B cell (primary cell): ENCODE measurements at regions not wholly inside any gene's neighbourhood (a gene's known extent, or its start where the extent isn't known, plus 50 kb on each side); places are given as distances from the start of the nearest gene placed in this dataset.

Experiments
- ATAC-seq: fragments of 200-7000 bp; cut with Tn5 transposase; one replicate; pipeline ENCODE4 v1.10.0; 2021; ENCODE audit warnings: low read depth, mild to moderate bottlenecking, moderate number of reproducible peaks, moderate library complexity
- CTCF ChIA-PET: fragments of 350-600 bp; sonication (Branson Sonifier 250); formaldehyde crosslinking; loops from one replicate; lab custom pipeline; 2021; ENCODE audit warnings: antibody characterized with exemption, inconsistent platforms; lab: Charles Lee
- POLR2A ChIA-PET: fragments of 350-600 bp; sonication (Branson Sonifier 250); formaldehyde crosslinking; loops from one replicate; lab custom pipeline; 2021; ENCODE audit warnings: antibody characterized with exemption; lab: Charles Lee
- DNase-seq: peaks from one replicate; pipeline ENCODE4 v3.0.0; 2013
- H2AFZ ChIP-seq: 2 replicates; pipeline ENCODE4 v1.6.1; 2012; ENCODE audit warnings: mild to moderate bottlenecking, low read depth, low read length; ENCODE audit not compliant: insufficient read depth, poor library complexity, severe bottlenecking
- H3K27ac ChIP-seq, 2 donors: 1 replicate in 1 of 2; 2 replicates in 1 of 2; pipeline ENCODE4 v1.5.1; 2012 to 2013; ENCODE audit warnings: low read length in 2 of 2, mild to moderate bottlenecking in 2 of 2, moderate library complexity in 1 of 2
- H3K27me3 ChIP-seq, 4 experiments: fragments of 200-600 bp in 1 of 4; sonication (generic) in 1 of 4; replicated peaks in 1 of 4; 1 replicate in 2 of 4; 2 replicates in 2 of 4; pipeline versions ENCODE4 v1.6.1 to v1.7.0; 2013 to 2016; ENCODE audit warnings: low read length in 3 of 4, mild to moderate bottlenecking in 2 of 4, mixed read lengths in 1 of 4, moderate library complexity in 1 of 4; ENCODE audit not compliant: insufficient read depth in 4 of 4, control insufficient read depth in 3 of 4; ENCODE audit errors: control extremely low read depth in 1 of 4
- H3K36me3 ChIP-seq, 2 experiments: replicated peaks in 1 of 2; 1 replicate in 1 of 2; 2 replicates in 1 of 2; pipeline versions ENCODE4 v1.6.1 to v1.7.1; 2013; ENCODE audit warnings: low read length in 1 of 2; ENCODE audit not compliant: insufficient read depth in 2 of 2, control insufficient read depth in 1 of 2; ENCODE audit errors: control extremely low read depth in 1 of 2, extremely low read depth in 1 of 2
- H3K4me1 ChIP-seq, 2 donors: fragments of 200-600 bp in 1 of 2; sonication (generic) in 1 of 2; 1 replicate in 1 of 2; 2 replicates in 1 of 2; pipeline versions ENCODE4 v1.5.1 to v1.6.1; 2013 to 2017; ENCODE audit warnings: low read length in 2 of 2; ENCODE audit not compliant: control insufficient read depth in 2 of 2, insufficient read depth in 2 of 2
- H3K4me2 ChIP-seq: replicated peaks from 2 replicates; pipeline ENCODE3; 2012; ENCODE audit warnings: mild to moderate bottlenecking, low read depth, low read length; ENCODE audit not compliant: poor library complexity, severe bottlenecking
- H3K4me3 ChIP-seq, 5 experiments: fragments of 200-600 bp in 1 of 5; sonication (generic) in 1 of 5; 1 replicate in 3 of 5; 2 replicates in 2 of 5; pipeline versions ENCODE4 v1.5.1 to v1.7.0; 2011 to 2016; ENCODE audit warnings: low read length in 4 of 5, mild to moderate bottlenecking in 4 of 5, low read depth in 2 of 5, control low read depth in 1 of 5, moderate library complexity in 1 of 5; ENCODE audit not compliant: insufficient read depth in 1 of 5; ENCODE audit errors: control extremely low read depth in 1 of 5, extremely low read depth in 1 of 5
- H3K79me2 ChIP-seq: fragments of 200-600 bp; sonication (generic); one replicate; pipeline ENCODE4 v1.6.0; 2016; ENCODE audit warnings: low read length; ENCODE audit not compliant: control insufficient read depth, insufficient read depth
- H3K9ac ChIP-seq: fragments of 200-600 bp; sonication (generic); 2 replicates; pipeline ENCODE4 v1.6.1; 2017; ENCODE audit warnings: mild to moderate bottlenecking, low read length, moderate library complexity
- H3K9me3 ChIP-seq, 3 donors: one replicate each; pipeline versions ENCODE4 v1.6.1 to v1.7.1; 2013; ENCODE audit warnings: low read length in 2 of 3; ENCODE audit not compliant: control insufficient read depth in 2 of 3, insufficient read depth in 1 of 3; ENCODE audit errors: control extremely low read depth in 1 of 3
- H4K20me1 ChIP-seq: 2 replicates; pipeline ENCODE4 v1.6.0; 2012; ENCODE audit warnings: mild to moderate bottlenecking, low read length; ENCODE audit not compliant: insufficient read depth, control insufficient read depth, poor library complexity, severe bottlenecking
- H3K27ac Mint-ChIP-seq: one replicate; pipeline ENCODE4 v1.8.0; 2021; ENCODE audit warnings: mixed read lengths
- H3K27me3 Mint-ChIP-seq: one replicate; pipeline ENCODE4 v1.8.0; 2021; ENCODE audit warnings: mixed read lengths
- H3K4me1 Mint-ChIP-seq: one replicate; pipeline ENCODE4 v1.8.0; 2021; ENCODE audit warnings: mixed read lengths
- H3K4me3 Mint-ChIP-seq: one replicate; pipeline ENCODE4 v1.8.0; 2021; ENCODE audit warnings: mixed read lengths
- H3K9me3 Mint-ChIP-seq: one replicate; pipeline ENCODE4 v1.8.0; 2022; ENCODE audit warnings: mixed read lengths; ENCODE audit not compliant: insufficient read depth
- EZH2 ChIP-seq: IDR thresholded peaks from 2 replicates; pipeline ENCODE4 v1.6.1; 2012; ENCODE audit warnings: borderline replicate concordance, low read depth, mild to moderate bottlenecking, moderate library complexity, low read length; ENCODE audit not compliant: insufficient read depth, poor library complexity, severe bottlenecking
- WGBS: methylation state at CpG from one replicate; pipeline ENCODE4 v1.1.5; 2013; ENCODE audit warnings: missing lambda C conversion rate; ENCODE audit not compliant: insufficient coverage; 5-methylcytosine and 5-hydroxymethylcytosine counted together
- intact Hi-C: fragments of 100-400 bp; cut with micrococcal nuclease; formaldehyde crosslinking; loops from one replicate; pipeline ENCODE4 v1.10.0; 2022
- TF ChIP-seq, protein P1 (sequence below): fragments of 200-600 bp; IDR thresholded peaks from one replicate; pipeline ENCODE4 v1.8.0; 2022; ENCODE audit warnings: antibody characterized with exemption, mild to moderate bottlenecking

DNA sequence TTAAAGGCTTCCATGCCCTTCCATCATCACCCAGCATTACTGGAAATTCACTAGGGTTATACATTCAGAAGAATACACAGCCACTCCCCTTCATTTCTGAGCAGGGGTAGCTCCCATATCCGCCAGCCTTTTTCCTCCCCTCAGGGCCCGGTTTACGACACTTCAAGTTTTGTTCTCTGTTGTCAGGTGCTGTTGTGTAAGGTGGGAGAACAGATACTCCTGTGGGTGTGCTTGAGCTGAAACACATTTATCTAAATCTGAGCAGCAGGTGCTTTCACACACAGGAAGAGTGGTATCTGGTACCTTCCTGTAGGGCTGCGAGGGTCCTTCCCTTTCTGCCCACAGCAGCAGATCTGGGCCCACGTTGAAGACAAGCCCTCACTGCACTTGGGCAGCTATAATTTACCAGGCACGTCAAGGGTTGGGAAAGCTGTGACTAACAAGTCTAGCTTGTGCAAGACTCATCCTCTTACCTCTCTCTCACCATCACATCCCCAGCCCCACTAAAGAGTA is 215.8 kb upstream of the RREB1 start:
- H3K4me1 ChIP-seq: no peaks in the 10 kb centered on the region
- H3K4me1 Mint-ChIP-seq: no peaks in the 10 kb centered on the region
- H3K9me3 Mint-ChIP-seq: no peaks in the 10 kb centered on the region
- H3K4me3 ChIP-seq: no peak overlapping the region
- no peak for TF ChIP-seq EZH2
- TF ChIP-seq, protein P1, sequence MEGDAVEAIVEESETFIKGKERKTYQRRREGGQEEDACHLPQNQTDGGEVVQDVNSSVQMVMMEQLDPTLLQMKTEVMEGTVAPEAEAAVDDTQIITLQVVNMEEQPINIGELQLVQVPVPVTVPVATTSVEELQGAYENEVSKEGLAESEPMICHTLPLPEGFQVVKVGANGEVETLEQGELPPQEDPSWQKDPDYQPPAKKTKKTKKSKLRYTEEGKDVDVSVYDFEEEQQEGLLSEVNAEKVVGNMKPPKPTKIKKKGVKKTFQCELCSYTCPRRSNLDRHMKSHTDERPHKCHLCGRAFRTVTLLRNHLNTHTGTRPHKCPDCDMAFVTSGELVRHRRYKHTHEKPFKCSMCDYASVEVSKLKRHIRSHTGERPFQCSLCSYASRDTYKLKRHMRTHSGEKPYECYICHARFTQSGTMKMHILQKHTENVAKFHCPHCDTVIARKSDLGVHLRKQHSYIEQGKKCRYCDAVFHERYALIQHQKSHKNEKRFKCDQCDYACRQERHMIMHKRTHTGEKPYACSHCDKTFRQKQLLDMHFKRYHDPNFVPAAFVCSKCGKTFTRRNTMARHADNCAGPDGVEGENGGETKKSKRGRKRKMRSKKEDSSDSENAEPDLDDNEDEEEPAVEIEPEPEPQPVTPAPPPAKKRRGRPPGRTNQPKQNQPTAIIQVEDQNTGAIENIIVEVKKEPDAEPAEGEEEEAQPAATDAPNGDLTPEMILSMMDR: no peak
- WGBS: 16% methylated on average over 3 of the region's 6 CpGs
- no peaks in the 10 kb centered on the region for H3K27me3 ChIP-seq
- H3K79me2 ChIP-seq: no peaks in the 10 kb centered on the region
- intact Hi-C loops: no loop called here
- H3K9ac ChIP-seq: no peak overlapping the region
- CTCF ChIA-PET: no interaction called here
- POLR2A ChIA-PET: no interaction called here
- no peaks in the 10 kb centered on the region for H3K9me3 ChIP-seq
- DNase-seq (no peak), ATAC-seq (no peak)
- no peak overlapping the region for H3K4me3 Mint-ChIP-seq
- no peaks in the 10 kb centered on the region for H3K36me3 ChIP-seq
- H3K27ac ChIP-seq: no peak overlapping the region
- H3K27ac Mint-ChIP-seq: no peak overlapping the region
- peaks cover 4% of the 10 kb centered on the region for H3K27me3 Mint-ChIP-seq
- no peaks in the 10 kb centered on the region for H4K20me1 ChIP-seq
- no peak overlapping the region for H2AFZ ChIP-seq
- H3K4me2 ChIP-seq: no peak overlapping the region

- no peak for TF ChIP-seq EZH2
- TF ChIP-seq, protein P1: no peak
- no peak overlapping the region for H2AFZ ChIP-seq
- ChIA-PET CTCF (no interaction called here), POLR2A (no interaction called here)
- H3K4me3 Mint-ChIP-seq: no peak overlapping the region
- H4K20me1 ChIP-seq: no peaks in the 10 kb centered on the region
- no peaks in the 10 kb centered on the region for H3K9me3 Mint-ChIP-seq
- no peak for ATAC-seq
- intact Hi-C loops: no loop called here
- no peak overlapping the region for H3K4me2 ChIP-seq
- peaks cover 4% of the 10 kb centered on the region for H3K27me3 Mint-ChIP-seq
- no peak overlapping the region for H3K4me3 ChIP-seq
- no peak overlapping the region for H3K9ac ChIP-seq
- H3K9me3 ChIP-seq: no peaks in the 10 kb centered on the region
- no peak overlapping the region for H3K27ac ChIP-seq
- 90% methylated on average over 12 of the region's 17 CpGs for WGBS
- H3K4me1 Mint-ChIP-seq: no peaks in the 10 kb centered on the region
- H3K36me3 ChIP-seq: no peaks in the 10 kb centered on the region
- no peaks in the 10 kb centered on the region for H3K79me2 ChIP-seq
- H3K4me1 ChIP-seq: no peaks in the 10 kb centered on the region
- no peak for DNase-seq
- no peaks in the 10 kb centered on the region for H3K27me3 ChIP-seq
- no peak overlapping the region for H3K27ac Mint-ChIP-seq
These were observed 214.8 kb upstream of the RREB1 start for GRCh38 chr6:6892744-6893583.
